Panc1 (cell line): ENCODE measurements at regions not wholly inside any gene's neighbourhood (a gene's known extent, or its start where the extent isn't known, plus 50 kb on each side); places are given as distances from the start of the nearest gene placed in this dataset.

Experiments used
- POLR2AphosphoS5 ChIP-seq: IDR thresholded peaks from 2 replicates; pipeline ENCODE4 v1.6.1; 2012; ENCODE audit warnings: mild to moderate bottlenecking, low read depth, low read length, moderate library complexity
- TCF7L2 ChIP-seq: IDR thresholded peaks from 2 replicates; pipeline ENCODE4 v1.6.1; 2011; ENCODE audit warnings: mild to moderate bottlenecking, low read depth, low read length, inconsistent platforms
- TF ChIP-seq, protein P1 (sequence below): fragments of 450-650 bp; IDR thresholded peaks from 2 replicates; pipeline ENCODE4 v1.5.1; 2017; ENCODE audit warnings: mild to moderate bottlenecking
- TF ChIP-seq, protein P2 (sequence below), 2 experiments: IDR thresholded peaks; 2 replicates each; pipeline ENCODE4 v1.6.1; 2011 to 2012; ENCODE audit warnings: low read depth in 2 of 2, control low read depth in 1 of 2, low read length in 1 of 2, mild to moderate bottlenecking in 1 of 2, moderate library complexity in 1 of 2; ENCODE audit not compliant: insufficient read depth in 1 of 2

DNA sequence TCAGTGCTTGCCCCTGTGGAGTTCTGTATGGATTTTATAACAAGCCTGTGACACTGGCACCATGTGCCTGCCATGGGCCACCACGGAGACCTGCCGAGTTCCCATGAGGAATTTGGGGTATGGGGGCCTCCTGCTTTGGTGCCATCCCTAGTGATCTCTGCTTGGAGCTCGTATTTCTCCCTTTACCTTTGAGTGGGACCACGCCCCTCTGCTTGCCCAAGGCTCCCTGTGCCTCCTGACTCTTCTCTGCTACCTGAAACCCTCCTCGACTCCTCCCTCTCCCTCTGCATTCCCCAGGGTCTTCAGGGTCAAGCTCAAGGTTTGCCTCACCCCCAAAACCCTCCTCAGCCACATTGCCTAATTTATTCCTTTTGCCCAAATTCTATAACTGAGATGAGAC lies 225.0 kb downstream of the BUB3 start:
- TF ChIP-seq POLR2AphosphoS5, result no peak
- TF ChIP-seq, protein P1, sequence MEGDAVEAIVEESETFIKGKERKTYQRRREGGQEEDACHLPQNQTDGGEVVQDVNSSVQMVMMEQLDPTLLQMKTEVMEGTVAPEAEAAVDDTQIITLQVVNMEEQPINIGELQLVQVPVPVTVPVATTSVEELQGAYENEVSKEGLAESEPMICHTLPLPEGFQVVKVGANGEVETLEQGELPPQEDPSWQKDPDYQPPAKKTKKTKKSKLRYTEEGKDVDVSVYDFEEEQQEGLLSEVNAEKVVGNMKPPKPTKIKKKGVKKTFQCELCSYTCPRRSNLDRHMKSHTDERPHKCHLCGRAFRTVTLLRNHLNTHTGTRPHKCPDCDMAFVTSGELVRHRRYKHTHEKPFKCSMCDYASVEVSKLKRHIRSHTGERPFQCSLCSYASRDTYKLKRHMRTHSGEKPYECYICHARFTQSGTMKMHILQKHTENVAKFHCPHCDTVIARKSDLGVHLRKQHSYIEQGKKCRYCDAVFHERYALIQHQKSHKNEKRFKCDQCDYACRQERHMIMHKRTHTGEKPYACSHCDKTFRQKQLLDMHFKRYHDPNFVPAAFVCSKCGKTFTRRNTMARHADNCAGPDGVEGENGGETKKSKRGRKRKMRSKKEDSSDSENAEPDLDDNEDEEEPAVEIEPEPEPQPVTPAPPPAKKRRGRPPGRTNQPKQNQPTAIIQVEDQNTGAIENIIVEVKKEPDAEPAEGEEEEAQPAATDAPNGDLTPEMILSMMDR, result no peak
- TF ChIP-seq TCF7L2, result no peak
- TF ChIP-seq, protein P2, sequence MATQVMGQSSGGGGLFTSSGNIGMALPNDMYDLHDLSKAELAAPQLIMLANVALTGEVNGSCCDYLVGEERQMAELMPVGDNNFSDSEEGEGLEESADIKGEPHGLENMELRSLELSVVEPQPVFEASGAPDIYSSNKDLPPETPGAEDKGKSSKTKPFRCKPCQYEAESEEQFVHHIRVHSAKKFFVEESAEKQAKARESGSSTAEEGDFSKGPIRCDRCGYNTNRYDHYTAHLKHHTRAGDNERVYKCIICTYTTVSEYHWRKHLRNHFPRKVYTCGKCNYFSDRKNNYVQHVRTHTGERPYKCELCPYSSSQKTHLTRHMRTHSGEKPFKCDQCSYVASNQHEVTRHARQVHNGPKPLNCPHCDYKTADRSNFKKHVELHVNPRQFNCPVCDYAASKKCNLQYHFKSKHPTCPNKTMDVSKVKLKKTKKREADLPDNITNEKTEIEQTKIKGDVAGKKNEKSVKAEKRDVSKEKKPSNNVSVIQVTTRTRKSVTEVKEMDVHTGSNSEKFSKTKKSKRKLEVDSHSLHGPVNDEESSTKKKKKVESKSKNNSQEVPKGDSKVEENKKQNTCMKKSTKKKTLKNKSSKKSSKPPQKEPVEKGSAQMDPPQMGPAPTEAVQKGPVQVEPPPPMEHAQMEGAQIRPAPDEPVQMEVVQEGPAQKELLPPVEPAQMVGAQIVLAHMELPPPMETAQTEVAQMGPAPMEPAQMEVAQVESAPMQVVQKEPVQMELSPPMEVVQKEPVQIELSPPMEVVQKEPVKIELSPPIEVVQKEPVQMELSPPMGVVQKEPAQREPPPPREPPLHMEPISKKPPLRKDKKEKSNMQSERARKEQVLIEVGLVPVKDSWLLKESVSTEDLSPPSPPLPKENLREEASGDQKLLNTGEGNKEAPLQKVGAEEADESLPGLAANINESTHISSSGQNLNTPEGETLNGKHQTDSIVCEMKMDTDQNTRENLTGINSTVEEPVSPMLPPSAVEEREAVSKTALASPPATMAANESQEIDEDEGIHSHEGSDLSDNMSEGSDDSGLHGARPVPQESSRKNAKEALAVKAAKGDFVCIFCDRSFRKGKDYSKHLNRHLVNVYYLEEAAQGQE (IDR thresholded peaks at IDR 0.05; ENCODE audit: insufficient read depth in 1 of 2, low read depth in 2 of 2, low read length in 1 of 2), result no peak
